B cell (primary cell): ENCODE measurements at regions not wholly inside any gene's neighbourhood (a gene's known extent, or its start where the extent isn't known, plus 50 kb on each side); places are given as distances from the start of the nearest gene placed in this dataset.

ENCODE experiments used
- ATAC-seq: fragments of 200-7000 bp; cut with Tn5 transposase; one replicate; pipeline ENCODE4 v1.10.0; 2021; ENCODE audit warnings: low read depth, mild to moderate bottlenecking, moderate number of reproducible peaks, moderate library complexity
- CTCF ChIA-PET: fragments of 350-600 bp; sonication (Branson Sonifier 250); formaldehyde crosslinking; loops from one replicate; lab custom pipeline; 2021; ENCODE audit warnings: antibody characterized with exemption, inconsistent platforms; lab: Charles Lee
- POLR2A ChIA-PET: fragments of 350-600 bp; sonication (Branson Sonifier 250); formaldehyde crosslinking; loops from one replicate; lab custom pipeline; 2021; ENCODE audit warnings: antibody characterized with exemption; lab: Charles Lee
- DNase-seq: peaks from one replicate; pipeline ENCODE4 v3.0.0; 2013
- H2AFZ ChIP-seq: 2 replicates; pipeline ENCODE4 v1.6.1; 2012; ENCODE audit warnings: mild to moderate bottlenecking, low read depth, low read length; ENCODE audit not compliant: insufficient read depth, poor library complexity, severe bottlenecking
- H3K27ac ChIP-seq, 2 donors: 1 replicate in 1 of 2; 2 replicates in 1 of 2; pipeline ENCODE4 v1.5.1; 2012 to 2013; ENCODE audit warnings: low read length in 2 of 2, mild to moderate bottlenecking in 2 of 2, moderate library complexity in 1 of 2
- H3K27me3 ChIP-seq, 4 experiments: fragments of 200-600 bp in 1 of 4; sonication (generic) in 1 of 4; replicated peaks in 1 of 4; 1 replicate in 2 of 4; 2 replicates in 2 of 4; pipeline versions ENCODE4 v1.6.1 to v1.7.0; 2013 to 2016; ENCODE audit warnings: low read length in 3 of 4, mild to moderate bottlenecking in 2 of 4, mixed read lengths in 1 of 4, moderate library complexity in 1 of 4; ENCODE audit not compliant: insufficient read depth in 4 of 4, control insufficient read depth in 3 of 4; ENCODE audit errors: control extremely low read depth in 1 of 4
- H3K36me3 ChIP-seq, 2 experiments: replicated peaks in 1 of 2; 1 replicate in 1 of 2; 2 replicates in 1 of 2; pipeline versions ENCODE4 v1.6.1 to v1.7.1; 2013; ENCODE audit warnings: low read length in 1 of 2; ENCODE audit not compliant: insufficient read depth in 2 of 2, control insufficient read depth in 1 of 2; ENCODE audit errors: control extremely low read depth in 1 of 2, extremely low read depth in 1 of 2
- H3K4me1 ChIP-seq, 2 donors: fragments of 200-600 bp in 1 of 2; sonication (generic) in 1 of 2; 1 replicate in 1 of 2; 2 replicates in 1 of 2; pipeline versions ENCODE4 v1.5.1 to v1.6.1; 2013 to 2017; ENCODE audit warnings: low read length in 2 of 2; ENCODE audit not compliant: control insufficient read depth in 2 of 2, insufficient read depth in 2 of 2
- H3K4me2 ChIP-seq: replicated peaks from 2 replicates; pipeline ENCODE3; 2012; ENCODE audit warnings: mild to moderate bottlenecking, low read depth, low read length; ENCODE audit not compliant: poor library complexity, severe bottlenecking
- H3K4me3 ChIP-seq, 5 experiments: fragments of 200-600 bp in 1 of 5; sonication (generic) in 1 of 5; 1 replicate in 3 of 5; 2 replicates in 2 of 5; pipeline versions ENCODE4 v1.5.1 to v1.7.0; 2011 to 2016; ENCODE audit warnings: low read length in 4 of 5, mild to moderate bottlenecking in 4 of 5, low read depth in 2 of 5, control low read depth in 1 of 5, moderate library complexity in 1 of 5; ENCODE audit not compliant: insufficient read depth in 1 of 5; ENCODE audit errors: control extremely low read depth in 1 of 5, extremely low read depth in 1 of 5
- H3K79me2 ChIP-seq: fragments of 200-600 bp; sonication (generic); one replicate; pipeline ENCODE4 v1.6.0; 2016; ENCODE audit warnings: low read length; ENCODE audit not compliant: control insufficient read depth, insufficient read depth
- H3K9ac ChIP-seq: fragments of 200-600 bp; sonication (generic); 2 replicates; pipeline ENCODE4 v1.6.1; 2017; ENCODE audit warnings: mild to moderate bottlenecking, low read length, moderate library complexity
- H3K9me3 ChIP-seq, 3 donors: one replicate each; pipeline versions ENCODE4 v1.6.1 to v1.7.1; 2013; ENCODE audit warnings: low read length in 2 of 3; ENCODE audit not compliant: control insufficient read depth in 2 of 3, insufficient read depth in 1 of 3; ENCODE audit errors: control extremely low read depth in 1 of 3
- H4K20me1 ChIP-seq: 2 replicates; pipeline ENCODE4 v1.6.0; 2012; ENCODE audit warnings: mild to moderate bottlenecking, low read length; ENCODE audit not compliant: insufficient read depth, control insufficient read depth, poor library complexity, severe bottlenecking
- H3K27ac Mint-ChIP-seq: one replicate; pipeline ENCODE4 v1.8.0; 2021; ENCODE audit warnings: mixed read lengths
- H3K27me3 Mint-ChIP-seq: one replicate; pipeline ENCODE4 v1.8.0; 2021; ENCODE audit warnings: mixed read lengths
- H3K4me1 Mint-ChIP-seq: one replicate; pipeline ENCODE4 v1.8.0; 2021; ENCODE audit warnings: mixed read lengths
- H3K4me3 Mint-ChIP-seq: one replicate; pipeline ENCODE4 v1.8.0; 2021; ENCODE audit warnings: mixed read lengths
- H3K9me3 Mint-ChIP-seq: one replicate; pipeline ENCODE4 v1.8.0; 2022; ENCODE audit warnings: mixed read lengths; ENCODE audit not compliant: insufficient read depth
- EZH2 ChIP-seq: IDR thresholded peaks from 2 replicates; pipeline ENCODE4 v1.6.1; 2012; ENCODE audit warnings: borderline replicate concordance, low read depth, mild to moderate bottlenecking, moderate library complexity, low read length; ENCODE audit not compliant: insufficient read depth, poor library complexity, severe bottlenecking
- WGBS: methylation state at CpG from one replicate; pipeline ENCODE4 v1.1.5; 2013; ENCODE audit warnings: missing lambda C conversion rate; ENCODE audit not compliant: insufficient coverage; 5-methylcytosine and 5-hydroxymethylcytosine counted together
- intact Hi-C: fragments of 100-400 bp; cut with micrococcal nuclease; formaldehyde crosslinking; loops from one replicate; pipeline ENCODE4 v1.10.0; 2022
- TF ChIP-seq, protein P1 (sequence below): fragments of 200-600 bp; IDR thresholded peaks from one replicate; pipeline ENCODE4 v1.8.0; 2022; ENCODE audit warnings: antibody characterized with exemption, mild to moderate bottlenecking

DNA sequence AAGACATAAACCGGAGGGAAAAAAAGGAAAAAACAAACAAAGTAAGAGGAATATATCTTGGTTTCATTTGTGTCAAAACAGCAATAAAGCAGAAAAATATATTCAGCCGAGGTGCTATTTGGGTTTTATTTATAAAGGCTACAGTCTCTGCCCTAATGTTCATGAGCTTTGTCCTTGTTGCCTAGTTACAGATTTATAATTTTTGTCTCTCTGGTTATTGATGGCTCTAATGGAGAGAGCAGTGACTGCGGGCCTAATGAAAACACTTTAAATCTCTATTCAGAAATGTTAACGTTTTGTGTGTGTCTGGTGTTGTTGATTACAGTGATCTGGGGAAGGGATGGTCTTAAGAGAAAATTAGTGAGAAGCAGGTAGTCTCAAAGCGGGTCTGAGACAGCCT, 854.0 kb upstream of the LRRTM1 start:
- WGBS = 64% methylated on average over 2 of the region's 5 CpGs
- Histone ChIP-seq H3K4me1 (no peaks in the 10 kb centered on the region), H2AFZ (no peak overlapping the region), H3K27me3 (no peaks in the 10 kb centered on the region), H3K4me2 (no peak overlapping the region), H3K9ac (no peak overlapping the region), H3K27ac (no peak overlapping the region), H3K4me3 (no peak overlapping the region), H3K36me3 (no peaks in the 10 kb centered on the region), H3K9me3 (peaks cover 0 to 5% (median 1%) of the 10 kb centered on the region in 3 donors), H4K20me1 (no peaks in the 10 kb centered on the region), H3K79me2 (no peaks in the 10 kb centered on the region)
- Mint-ChIP-seq H3K27me3 (no peaks in the 10 kb centered on the region), H3K4me1 (no peaks in the 10 kb centered on the region), H3K27ac (no peak overlapping the region), H3K4me3 (no peak overlapping the region), H3K9me3 (peaks cover 3% of the 10 kb centered on the region)
- no peak for ATAC-seq
- ChIA-PET CTCF (no interaction called here), POLR2A (no interaction called here)
- intact Hi-C loops = no loop called here
- no peak for TF ChIP-seq EZH2
- TF ChIP-seq, protein P1, sequence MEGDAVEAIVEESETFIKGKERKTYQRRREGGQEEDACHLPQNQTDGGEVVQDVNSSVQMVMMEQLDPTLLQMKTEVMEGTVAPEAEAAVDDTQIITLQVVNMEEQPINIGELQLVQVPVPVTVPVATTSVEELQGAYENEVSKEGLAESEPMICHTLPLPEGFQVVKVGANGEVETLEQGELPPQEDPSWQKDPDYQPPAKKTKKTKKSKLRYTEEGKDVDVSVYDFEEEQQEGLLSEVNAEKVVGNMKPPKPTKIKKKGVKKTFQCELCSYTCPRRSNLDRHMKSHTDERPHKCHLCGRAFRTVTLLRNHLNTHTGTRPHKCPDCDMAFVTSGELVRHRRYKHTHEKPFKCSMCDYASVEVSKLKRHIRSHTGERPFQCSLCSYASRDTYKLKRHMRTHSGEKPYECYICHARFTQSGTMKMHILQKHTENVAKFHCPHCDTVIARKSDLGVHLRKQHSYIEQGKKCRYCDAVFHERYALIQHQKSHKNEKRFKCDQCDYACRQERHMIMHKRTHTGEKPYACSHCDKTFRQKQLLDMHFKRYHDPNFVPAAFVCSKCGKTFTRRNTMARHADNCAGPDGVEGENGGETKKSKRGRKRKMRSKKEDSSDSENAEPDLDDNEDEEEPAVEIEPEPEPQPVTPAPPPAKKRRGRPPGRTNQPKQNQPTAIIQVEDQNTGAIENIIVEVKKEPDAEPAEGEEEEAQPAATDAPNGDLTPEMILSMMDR = no peak
- no peak for DNase-seq

DNA sequence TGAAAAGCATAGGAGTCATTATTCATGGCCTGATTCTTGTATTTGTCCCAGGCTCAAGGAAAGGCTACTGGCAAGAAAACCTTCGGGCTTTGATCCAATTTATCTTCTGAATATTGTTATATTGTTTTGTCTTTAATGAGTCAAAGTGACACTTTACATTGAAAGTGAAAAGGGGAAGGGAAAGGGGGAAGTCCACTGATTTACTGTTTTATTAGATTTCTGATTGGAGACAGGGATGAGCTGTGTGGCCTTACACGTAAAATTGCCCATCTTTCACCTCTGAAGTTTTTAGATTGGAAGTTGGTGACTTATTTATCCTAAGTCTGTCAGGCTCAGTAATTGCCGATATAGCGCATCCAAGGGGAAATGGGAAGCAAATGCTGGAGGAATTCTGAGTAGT, 843.8 kb upstream of the LRRTM1 start:
- no peak overlapping the region for H3K4me3 ChIP-seq
- intact Hi-C loops = no loop called here
- no peak for DNase-seq
- H3K4me3 Mint-ChIP-seq = no peak overlapping the region
- H3K9ac ChIP-seq = no peak overlapping the region
- peaks cover 5% of the 10 kb centered on the region for H3K9me3 Mint-ChIP-seq
- no peaks in the 10 kb centered on the region for H3K27me3 ChIP-seq
- peaks cover 0 to 8% (median 0%) of the 10 kb centered on the region in 3 donors for H3K9me3 ChIP-seq
- 63% methylated on average over 3 of the region's 4 CpGs for WGBS
- H3K4me1 Mint-ChIP-seq = no peaks in the 10 kb centered on the region
- ChIA-PET CTCF (no interaction called here), POLR2A (no interaction called here)
- no peaks in the 10 kb centered on the region for H3K36me3 ChIP-seq
- H3K27ac Mint-ChIP-seq = no peak overlapping the region
- H3K4me2 ChIP-seq = no peak overlapping the region
- H3K27ac ChIP-seq = no peak overlapping the region
- no peaks in the 10 kb centered on the region for H4K20me1 ChIP-seq
- ATAC-seq = no peak
- H3K4me1 ChIP-seq = no peaks in the 10 kb centered on the region
- H2AFZ ChIP-seq = no peak overlapping the region
- TF ChIP-seq, protein P1 = no peak
- TF ChIP-seq EZH2 = no peak
- H3K79me2 ChIP-seq = no peaks in the 10 kb centered on the region
- H3K27me3 Mint-ChIP-seq = no peaks in the 10 kb centered on the region
